Transverse colon (tissue), 4 donors: ENCODE measurements at regions not wholly inside any gene's neighbourhood (a gene's known extent, or its start where the extent isn't known, plus 50 kb on each side); places are given as distances from the start of the nearest gene placed in this dataset.

ENCODE experiments used
- EP300 ChIP-seq: sonication (generic); formaldehyde crosslinking; IDR thresholded peaks from one replicate; pipeline ENCODE4 v1.6.1; 2017; ENCODE audit warnings: antibody characterized with exemption, low read depth
- POLR2A ChIP-seq: fragments of 450-650 bp; IDR thresholded peaks from one replicate; pipeline ENCODE4 v1.6.1; 2016; ENCODE audit warnings: antibody characterized with exemption, mild to moderate bottlenecking, moderate library complexity
- POLR2AphosphoS5 ChIP-seq, 3 donors: sonication (generic); formaldehyde crosslinking; IDR thresholded peaks; one replicate each; pipeline ENCODE4 v1.6.1; 2016; ENCODE audit warnings: antibody characterized with exemption in 3 of 3
- TF ChIP-seq, protein P1 (sequence below), 5 experiments: fragments of 200-600 bp in 3 of 5; fragments of 450-650 bp in 2 of 5; sonication (generic) in 3 of 5; IDR thresholded peaks; 1 replicate in 2 of 5; 2 replicates in 3 of 5; pipeline ENCODE4 v1.5.1; 2016 to 2017; ENCODE audit warnings: antibody characterized with exemption in 5 of 5, inconsistent platforms in 3 of 5, mild to moderate bottlenecking in 2 of 5, moderate library complexity in 1 of 5

DNA sequence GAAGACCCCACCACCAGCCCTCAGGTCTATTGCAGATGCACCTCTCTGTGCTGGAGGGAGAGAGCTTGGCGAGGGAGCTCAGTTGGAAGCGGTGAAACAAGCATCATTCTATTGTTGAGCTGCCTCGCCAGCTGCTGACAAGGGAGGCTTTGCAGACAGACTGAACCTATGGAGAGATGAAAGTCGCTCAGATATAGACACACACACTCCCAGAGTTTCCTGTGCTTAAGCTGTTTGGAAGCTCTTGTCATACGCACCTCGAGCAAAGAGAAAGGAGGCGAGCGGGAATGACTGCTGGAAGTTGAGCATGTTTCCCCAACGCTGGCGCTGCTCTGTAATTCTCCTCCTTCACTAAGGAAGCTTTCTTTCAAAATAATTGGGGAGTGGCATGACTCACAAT lies 126.1 kb downstream of the TRIM29 start:
- TF ChIP-seq, protein P1, sequence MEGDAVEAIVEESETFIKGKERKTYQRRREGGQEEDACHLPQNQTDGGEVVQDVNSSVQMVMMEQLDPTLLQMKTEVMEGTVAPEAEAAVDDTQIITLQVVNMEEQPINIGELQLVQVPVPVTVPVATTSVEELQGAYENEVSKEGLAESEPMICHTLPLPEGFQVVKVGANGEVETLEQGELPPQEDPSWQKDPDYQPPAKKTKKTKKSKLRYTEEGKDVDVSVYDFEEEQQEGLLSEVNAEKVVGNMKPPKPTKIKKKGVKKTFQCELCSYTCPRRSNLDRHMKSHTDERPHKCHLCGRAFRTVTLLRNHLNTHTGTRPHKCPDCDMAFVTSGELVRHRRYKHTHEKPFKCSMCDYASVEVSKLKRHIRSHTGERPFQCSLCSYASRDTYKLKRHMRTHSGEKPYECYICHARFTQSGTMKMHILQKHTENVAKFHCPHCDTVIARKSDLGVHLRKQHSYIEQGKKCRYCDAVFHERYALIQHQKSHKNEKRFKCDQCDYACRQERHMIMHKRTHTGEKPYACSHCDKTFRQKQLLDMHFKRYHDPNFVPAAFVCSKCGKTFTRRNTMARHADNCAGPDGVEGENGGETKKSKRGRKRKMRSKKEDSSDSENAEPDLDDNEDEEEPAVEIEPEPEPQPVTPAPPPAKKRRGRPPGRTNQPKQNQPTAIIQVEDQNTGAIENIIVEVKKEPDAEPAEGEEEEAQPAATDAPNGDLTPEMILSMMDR (IDR thresholded peaks at IDR 0.05) = no peak
- no peak for TF ChIP-seq POLR2AphosphoS5 (IDR thresholded peaks at IDR 0.05)
- TF ChIP-seq EP300 = no peak
- TF ChIP-seq POLR2A = no peak
